ENCODE measurements at regions not wholly inside any gene's neighbourhood (a gene's known extent, or its start where the extent isn't known, plus 50 kb on each side); places are given as distances from the start of the nearest gene placed in this dataset.

GRCh38 chr13:77475345-77476084, 60.0 kb upstream of the SCEL start:
- H3K4me3 ChIP-seq: no peak overlapping the region
- H3K27ac ChIP-seq: no peak overlapping the region
- no peaks in the 10 kb centered on the region for H4K20me1 ChIP-seq (ENCODE audit: insufficient read depth, poor library complexity, severe bottlenecking)
- H3K9me3 ChIP-seq (ENCODE audit: low read depth): no peaks in the 10 kb centered on the region
- no peaks in the 10 kb centered on the region for H3K9me2 ChIP-seq (replicated peaks; ENCODE audit: insufficient read depth)
- DNase-seq (ENCODE audit: low spot score): no peak
- H3K79me2 ChIP-seq: no peaks in the 10 kb centered on the region
- no peak overlapping the region for H3K4me2 ChIP-seq
- WGBS (ENCODE audit: low lambda C conversion rate, missing lambda C conversion rate): 97% methylated on average over 31 of the region's 47 CpGs
- H3K27me3 ChIP-seq: no peaks in the 10 kb centered on the region
- H3K36me3 ChIP-seq (replicated peaks; ENCODE audit: insufficient read depth, low read depth): no peaks in the 10 kb centered on the region
- no peak overlapping the region for H2AFZ ChIP-seq
- H3K4me1 ChIP-seq (ENCODE audit: insufficient read depth): no peaks in the 10 kb centered on the region
- TF ChIP-seq EZH2phosphoT487 (IDR thresholded peaks at IDR 0.05; ENCODE audit: low read depth, severe bottlenecking, unreplicated experiment) (no peak), CTCF (IDR thresholded peaks at IDR 0.05; ENCODE audit: poor library complexity) (no peak), EZH2 (IDR thresholded peaks at IDR 0.05; ENCODE audit: borderline replicate concordance) (no peak)

GRCh38 chr13:77470986-77471385, 64.5 kb upstream of the SCEL start:
- Histone ChIP-seq H4K20me1 (ENCODE audit: insufficient read depth, poor library complexity, severe bottlenecking) (no peaks in the 10 kb centered on the region), H3K9me3 (ENCODE audit: low read depth) (no peaks in the 10 kb centered on the region), H3K36me3 (replicated peaks; ENCODE audit: insufficient read depth, low read depth) (no peaks in the 10 kb centered on the region), H3K27me3 (no peaks in the 10 kb centered on the region), H2AFZ (no peak overlapping the region), H3K4me1 (ENCODE audit: insufficient read depth) (no peaks in the 10 kb centered on the region), H3K79me2 (no peaks in the 10 kb centered on the region), H3K4me3 (no peak overlapping the region), H3K4me2 (no peak overlapping the region), H3K9me2 (replicated peaks; ENCODE audit: insufficient read depth) (no peaks in the 10 kb centered on the region), H3K27ac (no peak overlapping the region)
- WGBS (ENCODE audit: low lambda C conversion rate, missing lambda C conversion rate): 97% methylated on average over 3 of the region's 3 CpGs
- no peak for DNase-seq (ENCODE audit: low spot score)
- TF ChIP-seq EZH2phosphoT487 (IDR thresholded peaks at IDR 0.05; ENCODE audit: low read depth, severe bottlenecking, unreplicated experiment) (no peak), CTCF (IDR thresholded peaks at IDR 0.05; ENCODE audit: poor library complexity) (no peak), EZH2 (IDR thresholded peaks at IDR 0.05; ENCODE audit: borderline replicate concordance) (no peak)

GRCh38 chr13:77466753-77467422, 68.6 kb upstream of the SCEL start:
- H3K4me1 ChIP-seq (ENCODE audit: insufficient read depth): no peaks in the 10 kb centered on the region
- 80% methylated on average over 4 of the region's 4 CpGs for WGBS (ENCODE audit: low lambda C conversion rate, missing lambda C conversion rate)

More at GRCh38 chr13:77466753-77467422, 68.6 kb upstream of the SCEL start:
- TF ChIP-seq EZH2phosphoT487 (IDR thresholded peaks at IDR 0.05; ENCODE audit: low read depth, severe bottlenecking, unreplicated experiment) (no peak), EZH2 (IDR thresholded peaks at IDR 0.05; ENCODE audit: borderline replicate concordance) (no peak), CTCF (IDR thresholded peaks at IDR 0.05; ENCODE audit: poor library complexity) (no peak)
- Histone ChIP-seq H3K27me3 (no peaks in the 10 kb centered on the region), H3K36me3 (replicated peaks; ENCODE audit: insufficient read depth, low read depth) (no peaks in the 10 kb centered on the region), H3K9me2 (replicated peaks; ENCODE audit: insufficient read depth) (no peaks in the 10 kb centered on the region), H3K79me2 (no peaks in the 10 kb centered on the region), H4K20me1 (ENCODE audit: insufficient read depth, poor library complexity, severe bottlenecking) (no peaks in the 10 kb centered on the region), H3K9me3 (ENCODE audit: low read depth) (no peaks in the 10 kb centered on the region), H3K27ac (no peak overlapping the region), H3K4me3 (no peak overlapping the region), H2AFZ (no peak overlapping the region), H3K4me2 (no peak overlapping the region)
- DNase-seq (ENCODE audit: low spot score): no peak

Measured in hepatocyte (in vitro differentiated cells).